HFFc6 (cell line): ENCODE measurements at regions not wholly inside any gene's neighbourhood (a gene's known extent, or its start where the extent isn't known, plus 50 kb on each side); places are given as distances from the start of the nearest gene placed in this dataset.
A peak's percentile ranks its signal among the peaks of the same experiment; 100 is the strongest.

Experiments
- DNase-seq: peaks from one replicate; pipeline ENCODE4 v3.0.0-alpha.2; 2018
- H3K27ac Mint-ChIP-seq: 2 replicates; pipeline ENCODE4 v1.8.0; 2020; ENCODE audit warnings: mild to moderate bottlenecking, mixed read lengths
- H3K27me3 Mint-ChIP-seq: 2 replicates; pipeline ENCODE4 v1.8.0; 2021; ENCODE audit warnings: mild to moderate bottlenecking, moderate library complexity, mixed read lengths; ENCODE audit not compliant: insufficient read depth
- H3K36me3 Mint-ChIP-seq: 2 replicates; pipeline ENCODE4 v1.8.0; 2021; ENCODE audit warnings: low read depth, mixed read lengths
- H3K4me1 Mint-ChIP-seq: 2 replicates; pipeline ENCODE4 v1.8.0; 2020; ENCODE audit warnings: low read depth, mixed read lengths
- H3K4me3 Mint-ChIP-seq: 2 replicates; pipeline ENCODE4 v1.8.0; 2020; ENCODE audit warnings: mild to moderate bottlenecking, moderate library complexity, mixed read lengths
- H3K9me3 Mint-ChIP-seq: 2 replicates; pipeline ENCODE4 v1.8.0; 2020; ENCODE audit warnings: mild to moderate bottlenecking, mixed read lengths
- CTCF ChIP-seq: fragments of 200-600 bp; sonication (generic); IDR thresholded peaks from 2 replicates; pipeline ENCODE4 v1.5.0; 2021; ENCODE audit warnings: antibody characterized with exemption, mild to moderate bottlenecking

DNA sequence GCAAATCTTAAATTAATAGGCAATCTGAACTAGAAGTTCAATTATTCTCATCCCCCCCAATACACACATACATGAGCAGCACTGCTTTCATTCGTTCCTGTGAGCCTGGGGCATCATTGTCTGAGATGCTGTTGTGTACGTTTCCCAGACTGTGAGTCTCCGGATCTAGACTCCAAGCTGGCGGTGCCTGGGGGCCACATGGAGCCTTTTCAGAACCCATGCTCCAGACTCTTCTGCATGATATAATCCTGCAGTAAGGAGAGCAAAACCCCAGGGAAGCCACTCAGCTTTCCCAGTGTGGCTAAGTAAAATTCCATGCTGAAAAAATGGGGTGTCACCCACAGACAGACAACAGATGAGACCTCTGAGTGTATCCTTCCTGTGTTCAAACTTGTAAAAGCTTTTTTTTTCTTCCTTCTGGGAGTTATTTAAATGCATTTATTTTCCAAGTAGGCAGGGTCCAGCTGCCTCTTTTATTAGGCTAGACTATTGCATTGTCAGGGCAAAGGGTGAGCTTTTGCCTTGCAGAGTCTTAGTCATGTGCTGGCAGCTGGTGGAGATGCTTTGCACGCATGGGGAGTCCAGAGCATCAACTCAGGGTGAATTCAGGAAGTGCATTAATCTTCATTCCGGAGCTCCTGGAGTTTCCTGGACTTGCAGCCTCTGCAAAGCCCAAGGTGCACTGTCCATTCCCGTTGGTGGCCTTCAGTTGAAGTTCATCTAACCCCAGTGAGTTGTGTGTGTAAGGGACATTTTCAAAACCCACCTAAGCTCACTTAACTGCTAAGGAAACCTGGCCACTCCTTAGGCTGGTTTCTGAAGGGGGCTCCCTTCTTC is 185.7 kb upstream of the ADO start:
- no peaks in the 10 kb centered on the region; the same call in 1 of the 2 replicates for H3K27me3 Mint-ChIP-seq
- peak; percentile 94 for DNase-seq
- no peaks in the 10 kb centered on the region for H3K36me3 Mint-ChIP-seq
- H3K9me3 Mint-ChIP-seq: no peaks in the 10 kb centered on the region
- H3K4me3 Mint-ChIP-seq: 0 out of 2 replicates have a peak overlapping the region, but pooled peaks have one; percentile 20
- no peak for TF ChIP-seq CTCF
- no peak overlapping the region for H3K27ac Mint-ChIP-seq
- H3K4me1 Mint-ChIP-seq: peaks cover 60% of the 10 kb centered on the region

GRCh38 chr10:62619413-62619738 is 185.1 kb upstream of the ADO start:
- Mint-ChIP-seq H3K9me3 (no peaks in the 10 kb centered on the region), H3K27me3 (no peaks in the 10 kb centered on the region; the same call in 1 of the 2 replicates), H3K4me3 (no peak overlapping the region), H3K27ac (no peak overlapping the region), H3K36me3 (no peaks in the 10 kb centered on the region), H3K4me1 (peaks cover 54% of the 10 kb centered on the region)
- TF ChIP-seq CTCF: no peak
- DNase-seq: no peak

GRCh38 chr10:62620491-62620890 is 184.0 kb upstream of the ADO start:
- peaks cover 48% of the 10 kb centered on the region for H3K4me1 Mint-ChIP-seq

GRCh38 chr10:62623223-62623622 is 181.3 kb upstream of the ADO start:
- DNase-seq: no peak
- H3K4me1 Mint-ChIP-seq: peaks cover 60% of the 10 kb centered on the region
- TF ChIP-seq CTCF: no peak
- no peaks in the 10 kb centered on the region for H3K36me3 Mint-ChIP-seq
- no peaks in the 10 kb centered on the region; the same call in 1 of the 2 replicates for H3K27me3 Mint-ChIP-seq
- H3K27ac Mint-ChIP-seq: no peak overlapping the region
- no peaks in the 10 kb centered on the region for H3K9me3 Mint-ChIP-seq
- H3K4me3 Mint-ChIP-seq: no peak overlapping the region

More at GRCh38 chr10:62620491-62620890, 184.0 kb upstream of the ADO start:
- no peak for TF ChIP-seq CTCF
- H3K27me3 Mint-ChIP-seq: no peaks in the 10 kb centered on the region; the same call in 1 of the 2 replicates
- no peaks in the 10 kb centered on the region for H3K9me3 Mint-ChIP-seq
- H3K4me3 Mint-ChIP-seq: no peak overlapping the region
- H3K27ac Mint-ChIP-seq: no peak overlapping the region
- H3K36me3 Mint-ChIP-seq: no peaks in the 10 kb centered on the region
- DNase-seq: no peak

- Mint-ChIP-seq H3K4me1 (peaks cover 38% of the 10 kb centered on the region), H3K4me3 (no peak overlapping the region), H3K9me3 (no peaks in the 10 kb centered on the region), H3K27ac (no peak overlapping the region), H3K36me3 (no peaks in the 10 kb centered on the region), H3K27me3 (no peaks in the 10 kb centered on the region; the same call in 1 of the 2 replicates)
- no peak for DNase-seq
- no peak for TF ChIP-seq CTCF
These were observed 179.0 kb upstream of the ADO start for GRCh38 chr10:62625484-62625883.
